HEK293 (cell line): ENCODE measurements at regions not wholly inside any gene's neighbourhood (a gene's known extent, or its start where the extent isn't known, plus 50 kb on each side); places are given as distances from the start of the nearest gene placed in this dataset.

Experiments
- CTCF ChIA-PET: fragments of 350-600 bp; formaldehyde crosslinking; extraction: SDS; loops from one replicate; lab custom pipeline; 2021; ENCODE audit warnings: antibody characterized with exemption; lab: Yijun Ruan, JAX
- POLR2A ChIA-PET: fragments of 300-600 bp; formaldehyde crosslinking; extraction: SDS; loops from one replicate; lab custom pipeline; 2020; ENCODE audit warnings: antibody characterized with exemption, inconsistent platforms; lab: Yijun Ruan, JAX
- H3K27ac ChIP-seq: fragments of 200-500 bp; sonication (Bioruptor generic); 2 replicates; pipeline ENCODE4 v1.5.1; 2014; ENCODE audit warnings: low read depth, low read length, control low read depth, inconsistent platforms; ENCODE audit errors: extremely low read depth
- H3K36me3 ChIP-seq, 2 experiments: fragments of 200-500 bp in 1 of 2; sonication (Bioruptor generic) in 1 of 2; 1 replicate in 1 of 2; 2 replicates in 1 of 2; pipeline ENCODE4 v1.5.1; 2014 to 2017; ENCODE audit warnings: inconsistent platforms in 2 of 2, low read length in 2 of 2; ENCODE audit not compliant: control insufficient read depth in 2 of 2, insufficient read depth in 1 of 2
- H3K4me1 ChIP-seq: fragments of 200-500 bp; sonication (Bioruptor generic); 2 replicates; pipeline ENCODE4 v1.5.1; 2014; ENCODE audit warnings: mild to moderate bottlenecking, low read length, inconsistent platforms; ENCODE audit not compliant: control insufficient read depth, insufficient read depth
- H3K4me3 ChIP-seq: 2 replicates; pipeline ENCODE4 v1.5.1; 2011; ENCODE audit warnings: low read depth, mild to moderate bottlenecking, control low read depth, low read length, moderate library complexity
- H3K9me3 ChIP-seq: fragments of 200-500 bp; sonication (Bioruptor generic); 2 replicates; pipeline ENCODE4 v1.5.1; 2014; ENCODE audit warnings: low read depth, low read length, inconsistent platforms; ENCODE audit not compliant: control insufficient read depth, insufficient read depth
- GLIS1 ChIP-seq: fragments of 450-650 bp; formaldehyde crosslinking; IDR thresholded peaks from 2 replicates; pipeline ENCODE4 v1.5.1; 2016; ENCODE audit warnings: missing biosample characterization, missing genetic modification characterization
- KLF9 ChIP-seq: fragments of 450-650 bp; formaldehyde crosslinking; IDR thresholded peaks from 2 replicates; pipeline ENCODE4 v1.5.1; 2016; ENCODE audit warnings: missing biosample characterization, missing genetic modification characterization, low read depth
- PRDM2 ChIP-seq: fragments of 450-650 bp; formaldehyde crosslinking; IDR thresholded peaks from 2 replicates; pipeline ENCODE4 v1.5.1; 2016; ENCODE audit warnings: missing biosample characterization, missing genetic modification characterization, borderline replicate concordance
- ZNF112 ChIP-seq: fragments of 450-650 bp; formaldehyde crosslinking; IDR thresholded peaks from 2 replicates; pipeline ENCODE4 v1.5.0; 2017; ENCODE audit warnings: missing biosample characterization, missing genetic modification characterization
- ZNF157 ChIP-seq: fragments of 450-650 bp; formaldehyde crosslinking; IDR thresholded peaks from 2 replicates; pipeline ENCODE4 v1.5.1; 2016; ENCODE audit warnings: missing biosample characterization, missing genetic modification characterization
- ZNF175 ChIP-seq: fragments of 450-650 bp; formaldehyde crosslinking; IDR thresholded peaks from 2 replicates; pipeline ENCODE4 v1.5.1; 2016; ENCODE audit warnings: missing biosample characterization, missing genetic modification characterization
- ZNF184 ChIP-seq: fragments of 450-650 bp; IDR thresholded peaks from 2 replicates; pipeline ENCODE4 v1.5.1; 2018; ENCODE audit warnings: missing biosample characterization, mild to moderate bottlenecking, missing genetic modification characterization
- ZNF239 ChIP-seq: fragments of 450-650 bp; formaldehyde crosslinking; IDR thresholded peaks from 2 replicates; pipeline ENCODE4 v1.5.1; 2016; ENCODE audit warnings: missing biosample characterization, missing genetic modification characterization
- ZNF274 ChIP-seq, 2 experiments: fragments of 200-500 bp in 1 of 2; fragments of 450-650 bp in 1 of 2; sonication (Bioruptor generic) in 1 of 2; formaldehyde crosslinking in 1 of 2; IDR thresholded peaks; 2 replicates each; pipeline versions ENCODE4 v1.5.1 to v1.6.1; 2014 to 2016; ENCODE audit warnings: borderline replicate concordance in 1 of 2, inconsistent platforms in 1 of 2, low read length in 1 of 2, missing biosample characterization in 1 of 2, missing genetic modification characterization in 1 of 2
- ZNF341 ChIP-seq: fragments of 450-650 bp; formaldehyde crosslinking; IDR thresholded peaks from 2 replicates; pipeline ENCODE4; 2016; ENCODE audit warnings: low read depth, missing biosample characterization, missing genetic modification characterization
- ZNF518A ChIP-seq: fragments of 450-650 bp; formaldehyde crosslinking; conservative IDR thresholded peaks from 2 replicates; pipeline ENCODE4 v1.5.1; 2016; ENCODE audit warnings: low read depth, missing biosample characterization, missing genetic modification characterization
- ZNF571 ChIP-seq: fragments of 450-650 bp; formaldehyde crosslinking; IDR thresholded peaks from 2 replicates; pipeline ENCODE4 v1.5.0; 2017; ENCODE audit warnings: missing biosample characterization, missing genetic modification characterization
- ZNF623 ChIP-seq: fragments of 450-650 bp; formaldehyde crosslinking; IDR thresholded peaks from 2 replicates; pipeline ENCODE4 v1.5.1; 2016; ENCODE audit warnings: missing biosample characterization, missing genetic modification characterization
- ZNF658 ChIP-seq: fragments of 450-650 bp; formaldehyde crosslinking; IDR thresholded peaks from 2 replicates; pipeline ENCODE4; 2016; ENCODE audit warnings: missing biosample characterization, missing genetic modification characterization
- ZNF670 ChIP-seq: fragments of 450-650 bp; formaldehyde crosslinking; IDR thresholded peaks from 2 replicates; pipeline ENCODE4 v1.5.1; 2016; ENCODE audit warnings: missing biosample characterization, missing genetic modification characterization, low read depth
- ZNF747 ChIP-seq: fragments of 450-650 bp; formaldehyde crosslinking; IDR thresholded peaks from 2 replicates; pipeline ENCODE4 v1.5.1; 2016; ENCODE audit warnings: missing biosample characterization, missing genetic modification characterization
- ZNF777 ChIP-seq: fragments of 450-650 bp; formaldehyde crosslinking; IDR thresholded peaks from 2 replicates; pipeline ENCODE4 v1.5.1; 2017; ENCODE audit warnings: missing biosample characterization, missing genetic modification characterization, borderline replicate concordance
- ZNF785 ChIP-seq: fragments of 450-650 bp; formaldehyde crosslinking; IDR thresholded peaks from 2 replicates; pipeline ENCODE4 v1.5.1; 2016; ENCODE audit warnings: missing biosample characterization, missing genetic modification characterization
- ZSCAN16 ChIP-seq: fragments of 450-650 bp; formaldehyde crosslinking; IDR thresholded peaks from 2 replicates; pipeline ENCODE4 v1.5.1; 2016; ENCODE audit warnings: missing biosample characterization, missing genetic modification characterization
- TF ChIP-seq, protein P1 (sequence below): fragments of 450-650 bp; formaldehyde crosslinking; IDR thresholded peaks from 2 replicates; pipeline ENCODE4 v1.5.1; 2016; ENCODE audit warnings: missing biosample characterization, missing genetic modification characterization
- TF ChIP-seq, protein P2 (sequence below): fragments of 450-650 bp; formaldehyde crosslinking; IDR thresholded peaks from 2 replicates; pipeline ENCODE4 v1.5.1; 2016; ENCODE audit warnings: missing biosample characterization, missing genetic modification characterization

DNA sequence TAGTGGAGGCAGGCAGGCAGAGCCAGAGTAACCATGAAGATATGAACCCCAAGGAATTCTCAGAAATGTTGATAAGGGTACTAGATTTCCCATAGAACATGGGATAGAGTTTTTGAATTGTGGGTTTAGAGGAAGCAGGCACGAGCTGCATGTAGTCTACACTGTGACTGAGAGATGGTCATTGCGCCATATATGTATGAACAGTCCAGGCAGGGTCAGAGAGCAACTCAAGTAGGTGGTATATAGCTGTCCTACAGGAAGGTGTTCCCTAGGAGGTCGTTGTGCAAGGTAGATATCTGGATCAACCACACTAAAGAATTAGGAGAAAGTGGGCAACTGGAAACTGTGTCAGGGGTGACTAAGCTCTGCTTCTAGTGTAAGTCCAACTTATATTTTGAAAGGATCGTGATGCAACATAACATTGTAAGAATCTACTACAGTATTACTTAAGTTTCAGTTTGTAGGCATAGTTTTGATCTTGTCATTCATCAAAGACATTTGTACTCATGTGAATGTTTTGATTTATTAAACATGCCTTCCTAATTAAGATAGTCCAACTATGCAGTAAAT is 94.6 kb downstream of the HPGD start:
- Histone ChIP-seq H3K4me3 (no peak overlapping the region), H3K27ac (no peak overlapping the region), H3K4me1 (no peaks in the 10 kb centered on the region), H3K9me3 (no peaks in the 10 kb centered on the region), H3K36me3 (no peaks in the 10 kb centered on the region)
- ChIA-PET POLR2A (no interaction called here), CTCF (no interaction called here)
- no peak for TF ChIP-seq ZNF571 (tag by site-specific recombination)
- TF ChIP-seq ZNF274 (IDR thresholded peaks at IDR 0.05; ENCODE audit: low read length): no peak
- TF ChIP-seq ZNF274 (tag by site-specific recombination; IDR thresholded peaks at IDR 0.05; ENCODE audit: borderline replicate concordance): no peak
- TF ChIP-seq ZNF157 (tag by site-specific recombination): no peak
- TF ChIP-seq GLIS1: no peak
- no peak for TF ChIP-seq ZNF239 (tag by site-specific recombination)
- TF ChIP-seq ZNF777 (tag by site-specific recombination): no peak
- TF ChIP-seq, protein P1, sequence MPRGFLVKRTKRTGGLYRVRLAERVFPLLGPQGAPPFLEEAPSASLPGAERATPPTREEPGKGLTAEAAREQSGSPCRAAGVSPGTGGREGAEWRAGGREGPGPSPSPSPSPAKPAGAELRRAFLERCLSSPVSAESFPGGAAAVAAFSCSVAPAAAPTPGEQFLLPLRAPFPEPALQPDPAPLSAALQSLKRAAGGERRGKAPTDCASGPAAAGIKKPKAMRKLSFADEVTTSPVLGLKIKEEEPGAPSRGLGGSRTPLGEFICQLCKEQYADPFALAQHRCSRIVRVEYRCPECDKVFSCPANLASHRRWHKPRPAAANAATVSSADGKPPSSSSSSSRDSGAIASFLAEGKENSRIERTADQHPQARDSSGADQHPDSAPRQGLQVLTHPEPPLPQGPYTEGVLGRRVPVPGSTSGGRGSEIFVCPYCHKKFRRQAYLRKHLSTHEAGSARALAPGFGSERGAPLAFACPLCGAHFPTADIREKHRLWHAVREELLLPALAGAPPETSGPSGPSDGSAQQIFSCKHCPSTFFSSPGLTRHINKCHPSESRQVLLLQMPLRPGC (tag by site-specific recombination): no peak
- TF ChIP-seq, protein P2, sequence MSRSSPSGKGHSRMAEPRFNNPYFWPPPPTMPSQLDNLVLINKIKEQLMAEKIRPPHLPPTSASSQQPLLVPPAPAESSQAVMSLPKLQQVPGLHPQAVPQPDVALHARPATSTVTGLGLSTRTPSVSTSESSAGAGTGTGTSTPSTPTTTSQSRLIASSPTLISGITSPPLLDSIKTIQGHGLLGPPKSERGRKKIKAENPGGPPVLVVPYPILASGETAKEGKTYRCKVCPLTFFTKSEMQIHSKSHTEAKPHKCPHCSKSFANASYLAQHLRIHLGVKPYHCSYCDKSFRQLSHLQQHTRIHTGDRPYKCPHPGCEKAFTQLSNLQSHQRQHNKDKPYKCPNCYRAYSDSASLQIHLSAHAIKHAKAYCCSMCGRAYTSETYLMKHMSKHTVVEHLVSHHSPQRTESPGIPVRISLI (tag by site-specific recombination): no peak
- no peak for TF ChIP-seq ZNF623
- TF ChIP-seq KLF9 (tag by site-specific recombination): no peak
- no peak for TF ChIP-seq ZSCAN16 (tag by site-specific recombination)
- no peak for TF ChIP-seq ZNF518A (tag by site-specific recombination)
- no peak for TF ChIP-seq ZNF175 (tag by site-specific recombination)
- TF ChIP-seq ZNF184 (tag by site-specific recombination): no peak
- no peak for TF ChIP-seq ZNF747 (tag by site-specific recombination)
- TF ChIP-seq ZNF341: no peak

- no peaks in the 10 kb centered on the region for H3K4me1 ChIP-seq
- ChIA-PET CTCF (interaction anchor here (1.8 kb wide), 1 partner anchor 10 kb away, joined by 4 read pairs; no protein-coding TSS in a partner anchor), POLR2A (no interaction called here)
- no peaks in the 10 kb centered on the region for H3K9me3 ChIP-seq
- no peak overlapping the region for H3K4me3 ChIP-seq
- no peak overlapping the region for H3K27ac ChIP-seq
- no peaks in the 10 kb centered on the region for H3K36me3 ChIP-seq
- no peak for TF ChIP-seq ZNF670 (tag by site-specific recombination)
- no peak for TF ChIP-seq ZNF112
- TF ChIP-seq ZNF658: no peak
- no peak for TF ChIP-seq ZNF785 (tag by site-specific recombination)
- TF ChIP-seq PRDM2 (tag by site-specific recombination): no peak
Measured at GRCh38 chr4:174425669-174426068, 96.6 kb downstream of the HPGD start.
